ENCODE measurements at regions not wholly inside any gene's neighbourhood (a gene's known extent, or its start where the extent isn't known, plus 50 kb on each side); places are given as distances from the start of the nearest gene placed in this dataset.

DNA sequence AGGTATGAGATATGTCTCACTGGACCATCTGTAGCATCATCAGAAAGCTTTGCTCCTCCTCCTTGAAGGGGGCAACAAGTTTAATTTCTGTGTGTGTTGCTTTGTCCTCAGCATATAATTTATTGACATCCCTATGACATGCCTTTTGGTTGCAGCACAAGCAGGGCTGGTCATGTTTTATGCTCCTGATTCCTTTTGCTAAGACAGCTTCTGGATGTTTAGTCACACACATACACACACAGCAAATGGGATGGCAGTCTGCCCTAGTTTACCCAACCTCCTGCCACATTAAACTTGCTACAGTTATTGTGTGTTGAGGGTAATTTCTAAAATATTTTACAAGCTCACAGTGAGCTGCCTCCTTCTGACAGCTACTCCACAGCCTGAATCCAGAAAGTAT lies 217.9 kb upstream of the RXFP2 start:
- TF ChIP-seq, protein P1, sequence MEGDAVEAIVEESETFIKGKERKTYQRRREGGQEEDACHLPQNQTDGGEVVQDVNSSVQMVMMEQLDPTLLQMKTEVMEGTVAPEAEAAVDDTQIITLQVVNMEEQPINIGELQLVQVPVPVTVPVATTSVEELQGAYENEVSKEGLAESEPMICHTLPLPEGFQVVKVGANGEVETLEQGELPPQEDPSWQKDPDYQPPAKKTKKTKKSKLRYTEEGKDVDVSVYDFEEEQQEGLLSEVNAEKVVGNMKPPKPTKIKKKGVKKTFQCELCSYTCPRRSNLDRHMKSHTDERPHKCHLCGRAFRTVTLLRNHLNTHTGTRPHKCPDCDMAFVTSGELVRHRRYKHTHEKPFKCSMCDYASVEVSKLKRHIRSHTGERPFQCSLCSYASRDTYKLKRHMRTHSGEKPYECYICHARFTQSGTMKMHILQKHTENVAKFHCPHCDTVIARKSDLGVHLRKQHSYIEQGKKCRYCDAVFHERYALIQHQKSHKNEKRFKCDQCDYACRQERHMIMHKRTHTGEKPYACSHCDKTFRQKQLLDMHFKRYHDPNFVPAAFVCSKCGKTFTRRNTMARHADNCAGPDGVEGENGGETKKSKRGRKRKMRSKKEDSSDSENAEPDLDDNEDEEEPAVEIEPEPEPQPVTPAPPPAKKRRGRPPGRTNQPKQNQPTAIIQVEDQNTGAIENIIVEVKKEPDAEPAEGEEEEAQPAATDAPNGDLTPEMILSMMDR (IDR thresholded peaks at IDR 0.05), result no peak
- TF ChIP-seq POLR2A (IDR thresholded peaks at IDR 0.05), result no peak

All from adrenal gland (tissue), 5 donors.